Stimulated activated memory B cell treated with anti-CD40 and anti-IgM and Interleukin-4, amounts not matched to agents 10 μg/mL and 1 μg/mL and 100 μg/mL, for 72 hours (primary cell): ENCODE measurements at regions not wholly inside any gene's neighbourhood (a gene's known extent, or its start where the extent isn't known, plus 50 kb on each side); places are given as distances from the start of the nearest gene placed in this dataset.
A peak's percentile ranks its signal among the peaks of the same experiment; 100 is the strongest.

ENCODE experiments used
- ATAC-seq: fragments of 150-1000 bp; cut with Tn5 transposase; 2 replicates; pipeline ENCODE4 v1.10.0; 2021
- H3K27ac Mint-ChIP-seq: one replicate; pipeline ENCODE4 v1.8.0; 2022; ENCODE audit warnings: mild to moderate bottlenecking, mixed read lengths
- H3K27me3 Mint-ChIP-seq: one replicate; pipeline ENCODE4 v1.8.0; 2022; ENCODE audit warnings: mixed read lengths
- H3K36me3 Mint-ChIP-seq: one replicate; pipeline ENCODE4 v1.8.0; 2022; ENCODE audit warnings: mixed read lengths
- H3K4me1 Mint-ChIP-seq: one replicate; pipeline ENCODE4 v1.8.0; 2022; ENCODE audit warnings: mixed read lengths
- H3K4me3 Mint-ChIP-seq: one replicate; pipeline ENCODE4 v1.8.0; 2022; ENCODE audit warnings: mild to moderate bottlenecking, moderate library complexity, mixed read lengths
- H3K9me3 Mint-ChIP-seq: one replicate; pipeline ENCODE4 v1.8.0; 2022; ENCODE audit warnings: mixed read lengths

GRCh38 chr5:109479260-109479860 is 69.6 kb upstream of the PJA2 start:
- no peak for ATAC-seq
- no peaks in the 10 kb centered on the region for H3K36me3 Mint-ChIP-seq
- H3K27ac Mint-ChIP-seq: no peak overlapping the region
- H3K4me3 Mint-ChIP-seq: no peak overlapping the region
- H3K9me3 Mint-ChIP-seq: no peaks in the 10 kb centered on the region
- no peaks in the 10 kb centered on the region for H3K4me1 Mint-ChIP-seq
- H3K27me3 Mint-ChIP-seq: no peaks in the 10 kb centered on the region

GRCh38 chr5:109478830-109479229 is 69.1 kb upstream of the PJA2 start:
- H3K27me3 Mint-ChIP-seq: no peaks in the 10 kb centered on the region
- H3K9me3 Mint-ChIP-seq: no peaks in the 10 kb centered on the region
- H3K27ac Mint-ChIP-seq: no peak overlapping the region
- no peak for ATAC-seq
- H3K4me1 Mint-ChIP-seq: no peaks in the 10 kb centered on the region
- H3K36me3 Mint-ChIP-seq: no peaks in the 10 kb centered on the region
- H3K4me3 Mint-ChIP-seq: no peak overlapping the region

GRCh38 chr5:109476292-109476691 is 66.5 kb upstream of the PJA2 start:
- H3K4me1 Mint-ChIP-seq: no peaks in the 10 kb centered on the region
- H3K9me3 Mint-ChIP-seq: no peaks in the 10 kb centered on the region
- H3K27ac Mint-ChIP-seq: no peak overlapping the region
- H3K36me3 Mint-ChIP-seq: no peaks in the 10 kb centered on the region
- no peak for ATAC-seq
- H3K27me3 Mint-ChIP-seq: peaks cover 9% of the 10 kb centered on the region
- H3K4me3 Mint-ChIP-seq: no peak overlapping the region

GRCh38 chr5:109469896-109470662 is 60.3 kb upstream of the PJA2 start:
- H3K9me3 Mint-ChIP-seq: peaks cover 2% of the 10 kb centered on the region
- H3K27me3 Mint-ChIP-seq: peaks cover 9% of the 10 kb centered on the region
- no peak overlapping the region for H3K27ac Mint-ChIP-seq
- no peaks in the 10 kb centered on the region for H3K36me3 Mint-ChIP-seq
- no peak overlapping the region for H3K4me3 Mint-ChIP-seq
- H3K4me1 Mint-ChIP-seq: peaks cover 13% of the 10 kb centered on the region
- ATAC-seq: no peak

GRCh38 chr5:109468737-109469420 is 59.1 kb upstream of the PJA2 start:
- no peak overlapping the region for H3K27ac Mint-ChIP-seq
- peaks cover 9% of the 10 kb centered on the region for H3K27me3 Mint-ChIP-seq
- no peaks in the 10 kb centered on the region for H3K36me3 Mint-ChIP-seq
- peak; percentile 89 for ATAC-seq
- peaks cover 2% of the 10 kb centered on the region for H3K9me3 Mint-ChIP-seq
- no peak overlapping the region for H3K4me3 Mint-ChIP-seq
- peaks cover 13% of the 10 kb centered on the region for H3K4me1 Mint-ChIP-seq

GRCh38 chr5:109468288-109468676 is 58.5 kb upstream of the PJA2 start:
- no peak for ATAC-seq
- H3K9me3 Mint-ChIP-seq: peaks cover 2% of the 10 kb centered on the region
- peaks cover 13% of the 10 kb centered on the region for H3K4me1 Mint-ChIP-seq
- no peaks in the 10 kb centered on the region for H3K36me3 Mint-ChIP-seq
- H3K4me3 Mint-ChIP-seq: no peak overlapping the region
- H3K27me3 Mint-ChIP-seq: peaks cover 7% of the 10 kb centered on the region
- H3K27ac Mint-ChIP-seq: no peak overlapping the region

- no peak overlapping the region for H3K27ac Mint-ChIP-seq
- H3K9me3 Mint-ChIP-seq: peaks cover 2% of the 10 kb centered on the region
- no peaks in the 10 kb centered on the region for H3K27me3 Mint-ChIP-seq
- H3K4me1 Mint-ChIP-seq: peaks cover 13% of the 10 kb centered on the region
- H3K4me3 Mint-ChIP-seq: no peak overlapping the region
- no peaks in the 10 kb centered on the region for H3K36me3 Mint-ChIP-seq
- ATAC-seq: no peak
Observed at GRCh38 chr5:109467058-109467457, 57.3 kb upstream of the PJA2 start.
